HG03196 (cell line): ENCODE measurements at regions not wholly inside any gene's neighbourhood (a gene's known extent, or its start where the extent isn't known, plus 50 kb on each side); places are given as distances from the start of the nearest gene placed in this dataset.

Experiments used
- ATAC-seq: cut with Tn5 transposase; IDR thresholded peaks from one replicate; pipeline ENCODE4 v1.9.1; 2021; ENCODE audit not compliant: unreplicated experiment

- no peak for ATAC-seq
Observed at GRCh38 chr9:87818308-87818707, 64.4 kb upstream of the SPATA31E1 start.

GRCh38 chr9:87824216-87824875 is 58.3 kb upstream of the SPATA31E1 start:
- ATAC-seq: no peak

- no peak for ATAC-seq
Observed at GRCh38 chr9:87824886-87825285, 57.8 kb upstream of the SPATA31E1 start.

GRCh38 chr9:87826331-87826730 is 56.3 kb upstream of the SPATA31E1 start:
- no peak for ATAC-seq

- ATAC-seq: no peak
Observed at GRCh38 chr9:87827341-87827740, 55.3 kb upstream of the SPATA31E1 start.

GRCh38 chr9:87829756-87830155 is 52.9 kb upstream of the SPATA31E1 start:
- ATAC-seq: no peak

GRCh38 chr9:87830446-87830845 is 52.2 kb upstream of the SPATA31E1 start:
- no peak for ATAC-seq

- no peak for ATAC-seq
Observed at GRCh38 chr9:87831159-87831558, 51.5 kb upstream of the SPATA31E1 start.
